Mesenchymal stem cell (in vitro differentiated cells and primary cell): ENCODE measurements at regions not wholly inside any gene's neighbourhood (a gene's known extent, or its start where the extent isn't known, plus 50 kb on each side); places are given as distances from the start of the nearest gene placed in this dataset.
A peak's percentile ranks its signal among the peaks of the same experiment; 100 is the strongest.

ENCODE experiments used
- DNase-seq: peaks from one replicate; pipeline ENCODE4 v3.0.0-alpha.2; 2013
- H2AFZ ChIP-seq: one replicate; pipeline ENCODE4 v1.6.1; 2013; ENCODE audit warnings: low read depth, mild to moderate bottlenecking, control low read depth, inconsistent platforms, low read length, moderate library complexity
- H2AK5ac ChIP-seq: 2 replicates; pipeline ENCODE4 v1.6.1; 2013; ENCODE audit warnings: low read length, moderate library complexity, mild to moderate bottlenecking, inconsistent platforms; ENCODE audit not compliant: severe bottlenecking
- H2BK120ac ChIP-seq: one replicate; pipeline ENCODE4 v1.6.1; 2013; ENCODE audit warnings: low read depth, mild to moderate bottlenecking, inconsistent platforms, low read length, moderate library complexity
- H2BK12ac ChIP-seq, 2 experiments: one replicate each; pipeline ENCODE4 v1.6.1; 2013; ENCODE audit warnings: inconsistent platforms in 2 of 2, low read length in 2 of 2, mild to moderate bottlenecking in 2 of 2, moderate library complexity in 2 of 2, control low read depth in 1 of 2
- H2BK15ac ChIP-seq: one replicate; pipeline ENCODE4 v1.6.1; 2013; ENCODE audit warnings: mild to moderate bottlenecking, low read depth, inconsistent platforms; ENCODE audit not compliant: poor library complexity, severe bottlenecking
- H2BK5ac ChIP-seq: 2 replicates; pipeline ENCODE4 v1.6.1; 2013; ENCODE audit warnings: low read depth, mild to moderate bottlenecking, low read length, control low read depth, inconsistent platforms; ENCODE audit not compliant: poor library complexity, severe bottlenecking
- H3K14ac ChIP-seq, 2 experiments: one replicate each; pipeline ENCODE4 v1.6.1; 2013; ENCODE audit warnings: inconsistent platforms in 2 of 2, low read length in 2 of 2, control low read depth in 1 of 2, mild to moderate bottlenecking in 1 of 2, moderate library complexity in 1 of 2
- H3K18ac ChIP-seq, 2 experiments: one replicate each; pipeline ENCODE4 v1.6.1; 2013; ENCODE audit warnings: inconsistent platforms in 2 of 2, low read length in 2 of 2, control low read depth in 1 of 2, low read depth in 1 of 2, mild to moderate bottlenecking in 1 of 2
- H3K23ac ChIP-seq, 2 experiments: one replicate each; pipeline ENCODE4 v1.6.1; 2013; ENCODE audit warnings: inconsistent platforms in 2 of 2, low read length in 2 of 2, mild to moderate bottlenecking in 2 of 2, moderate library complexity in 2 of 2, control low read depth in 1 of 2
- H3K27ac ChIP-seq: 2 replicates; pipeline ENCODE4 v1.5.1; 2013; ENCODE audit warnings: mild to moderate bottlenecking, moderate library complexity, low read length, control low read depth, inconsistent platforms; ENCODE audit not compliant: poor library complexity, severe bottlenecking
- H3K27me3 ChIP-seq, 2 experiments: 2 replicates each; pipeline versions ENCODE4 v1.6.1 to v1.7.0; 2013; ENCODE audit warnings: low read length in 2 of 2, mild to moderate bottlenecking in 2 of 2, moderate library complexity in 2 of 2, control low read depth in 1 of 2, inconsistent platforms in 1 of 2; ENCODE audit not compliant: control insufficient read depth in 1 of 2, insufficient read depth in 1 of 2
- H3K36me3 ChIP-seq, 2 experiments: 2 replicates each; pipeline versions ENCODE4 v1.6.1 to v1.7.0; 2013; ENCODE audit warnings: low read length in 2 of 2, control low read depth in 1 of 2, inconsistent platforms in 1 of 2, low read depth in 1 of 2, mild to moderate bottlenecking in 1 of 2; ENCODE audit not compliant: insufficient read depth in 2 of 2, control insufficient read depth in 1 of 2
- H3K4ac ChIP-seq, 2 experiments: one replicate each; pipeline ENCODE4 v1.6.1; 2013; ENCODE audit warnings: inconsistent platforms in 2 of 2, low read length in 2 of 2, mild to moderate bottlenecking in 2 of 2, moderate library complexity in 2 of 2, control low read depth in 1 of 2, low read depth in 1 of 2
- H3K4me1 ChIP-seq: 2 replicates; pipeline ENCODE4 v1.6.1; 2013; ENCODE audit warnings: low read depth, low read length, control low read depth; ENCODE audit not compliant: control insufficient read depth, insufficient read depth
- H3K4me2 ChIP-seq: 2 replicates; pipeline ENCODE4 v1.6.1; 2013; ENCODE audit warnings: low read length, mild to moderate bottlenecking, inconsistent platforms; ENCODE audit not compliant: poor library complexity, severe bottlenecking
- H3K4me3 ChIP-seq, 2 experiments: 2 replicates each; pipeline versions ENCODE4 v1.5.1 to v1.7.0; 2013; ENCODE audit warnings: low read length in 2 of 2, mild to moderate bottlenecking in 2 of 2, control low read depth in 1 of 2, low read depth in 1 of 2; ENCODE audit not compliant: insufficient read depth in 1 of 2
- H3K79me1 ChIP-seq: replicated peaks from 2 replicates; pipeline ENCODE4 v1.6.1; 2013; ENCODE audit warnings: mild to moderate bottlenecking, control low read depth, low read length, inconsistent platforms; ENCODE audit not compliant: poor library complexity, severe bottlenecking
- H3K9ac ChIP-seq: 2 replicates; pipeline ENCODE4 v1.7.0; 2013; ENCODE audit warnings: mild to moderate bottlenecking, low read length, moderate library complexity
- H3K9me3 ChIP-seq: 2 replicates; pipeline ENCODE4 v1.7.0; 2013; ENCODE audit warnings: mild to moderate bottlenecking, low read length; ENCODE audit not compliant: control insufficient read depth
- H4K8ac ChIP-seq: one replicate; pipeline ENCODE4 v1.6.1; 2013; ENCODE audit warnings: inconsistent platforms, mild to moderate bottlenecking, low read length, moderate library complexity
- H4K91ac ChIP-seq: one replicate; pipeline ENCODE4 v1.6.1; 2013; ENCODE audit warnings: mild to moderate bottlenecking, low read length, inconsistent platforms
- whole genome bisulfite sequencing: methylation state at CpG from one replicate; pipeline ENCODE4 v1.1.7; 2013; ENCODE audit warnings: mixed read lengths; 5-methylcytosine and 5-hydroxymethylcytosine counted together

DNA sequence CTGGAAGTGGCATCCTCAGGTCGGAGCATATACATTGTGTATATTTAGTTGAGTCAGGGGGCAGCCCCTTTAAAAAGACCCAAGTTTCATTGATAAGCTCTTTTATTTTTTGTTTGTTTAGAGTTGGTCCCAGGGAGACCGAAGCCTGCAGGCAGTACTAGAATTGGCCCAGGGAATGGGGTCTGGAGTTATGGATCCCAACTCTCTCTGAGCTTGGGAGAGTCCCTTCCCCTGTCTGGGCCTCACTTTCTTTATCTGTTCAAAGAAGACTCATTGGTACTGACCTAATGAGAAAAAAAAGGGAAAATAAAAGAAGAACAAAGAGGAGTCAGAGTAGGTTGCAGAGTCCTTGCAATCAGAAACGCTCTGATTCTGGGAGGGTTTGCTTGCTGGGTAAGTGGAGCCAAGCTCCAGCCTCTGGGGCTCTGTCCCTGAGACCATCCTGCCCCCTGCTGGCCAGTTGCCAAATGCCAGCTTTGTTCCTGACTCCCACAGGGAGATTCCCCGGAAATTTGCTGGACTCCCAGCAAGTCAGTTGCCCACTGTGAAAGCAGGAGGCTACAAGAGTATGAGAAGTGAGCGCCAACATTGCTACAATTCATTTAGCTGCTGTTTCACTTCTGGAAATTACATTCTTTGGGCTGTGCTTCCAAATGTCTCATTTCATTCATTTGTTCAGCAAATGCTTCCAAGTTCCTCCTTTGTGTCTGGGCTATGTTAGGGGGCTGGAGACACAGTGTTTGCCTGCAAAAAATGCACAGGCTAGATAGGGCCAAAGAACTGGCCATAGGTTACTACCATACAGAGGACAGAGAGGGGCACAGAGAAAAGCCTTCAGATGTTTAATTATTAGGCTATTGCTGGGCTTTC lies 156.2 kb downstream of the MELK start:
- H3K4me2 ChIP-seq, result no peak overlapping the region
- H4K8ac ChIP-seq, result no peak overlapping the region
- WGBS, result 39% methylated on average over 5 of the region's 5 CpGs
- no peak overlapping the region for H4K91ac ChIP-seq
- H2BK5ac ChIP-seq, result no peak overlapping the region
- no peak overlapping the region for H3K9ac ChIP-seq
- H3K9me3 ChIP-seq, result no peaks in the 10 kb centered on the region
- H3K27ac ChIP-seq, result no peak overlapping the region
- no peak overlapping the region for H2AK5ac ChIP-seq
- no peak overlapping the region for H3K4me3 ChIP-seq
- H2AFZ ChIP-seq, result no peak overlapping the region
- no peak overlapping the region for H3K4ac ChIP-seq
- no peak overlapping the region for H3K23ac ChIP-seq
- H2BK15ac ChIP-seq, result no peak overlapping the region
- H3K27me3 ChIP-seq, result peaks cover 36 to 45% of the 10 kb centered on the region in 2 experiments
- DNase-seq, result peak; percentile 74
- H2BK120ac ChIP-seq, result no peak overlapping the region
- no peaks in the 10 kb centered on the region for H3K36me3 ChIP-seq
- no peaks in the 10 kb centered on the region for H3K79me1 ChIP-seq
- H3K4me1 ChIP-seq, result no peaks in the 10 kb centered on the region
- no peak overlapping the region for H3K18ac ChIP-seq
- H2BK12ac ChIP-seq, result no peak overlapping the region
- no peak overlapping the region for H3K14ac ChIP-seq

DNA sequence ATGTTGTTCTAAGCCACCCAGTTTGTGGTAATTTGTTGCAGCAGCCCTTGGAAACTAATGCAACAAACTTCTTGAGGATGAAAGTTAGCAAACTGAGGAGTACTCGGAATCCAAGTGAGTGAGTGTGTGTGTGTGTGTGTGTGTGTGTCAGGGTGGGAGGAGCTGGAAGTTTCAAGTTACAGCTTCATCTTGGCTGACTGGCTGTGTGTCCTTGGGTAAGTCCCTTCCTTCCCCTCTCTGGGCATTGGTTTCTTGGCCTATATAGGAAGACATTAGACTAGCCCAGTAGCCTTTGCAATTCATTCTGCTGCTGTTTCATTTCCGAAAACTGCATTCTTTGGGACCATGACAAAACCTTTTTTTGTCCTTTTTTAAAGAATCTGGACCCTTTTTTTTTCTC lies 157.2 kb downstream of the MELK start:
- H4K91ac ChIP-seq, result no peak overlapping the region
- H3K18ac ChIP-seq, result no peak overlapping the region
- H3K9ac ChIP-seq, result no peak overlapping the region
- no peak overlapping the region for H2BK5ac ChIP-seq
- no peaks in the 10 kb centered on the region for H3K9me3 ChIP-seq
- H3K14ac ChIP-seq, result no peak overlapping the region
- DNase-seq, result peak; percentile 12
- no peak overlapping the region for H3K4me2 ChIP-seq
- no peak overlapping the region for H2BK120ac ChIP-seq
- no peak overlapping the region for H4K8ac ChIP-seq
- no peaks in the 10 kb centered on the region for H3K4me1 ChIP-seq
- H3K4me3 ChIP-seq, result no peak overlapping the region
- no peak overlapping the region for H2BK15ac ChIP-seq
- no peak overlapping the region for H3K4ac ChIP-seq
- no peaks in the 10 kb centered on the region for H3K79me1 ChIP-seq
- no peak overlapping the region for H3K23ac ChIP-seq
- peaks cover 35 to 40% of the 10 kb centered on the region in 2 experiments for H3K27me3 ChIP-seq
- H3K36me3 ChIP-seq, result no peaks in the 10 kb centered on the region
- H2AK5ac ChIP-seq, result no peak overlapping the region
- no peak overlapping the region for H2AFZ ChIP-seq
- 72% methylated on average over 2 of the region's 2 CpGs for WGBS
- no peak overlapping the region for H2BK12ac ChIP-seq
- H3K27ac ChIP-seq, result no peak overlapping the region

DNA sequence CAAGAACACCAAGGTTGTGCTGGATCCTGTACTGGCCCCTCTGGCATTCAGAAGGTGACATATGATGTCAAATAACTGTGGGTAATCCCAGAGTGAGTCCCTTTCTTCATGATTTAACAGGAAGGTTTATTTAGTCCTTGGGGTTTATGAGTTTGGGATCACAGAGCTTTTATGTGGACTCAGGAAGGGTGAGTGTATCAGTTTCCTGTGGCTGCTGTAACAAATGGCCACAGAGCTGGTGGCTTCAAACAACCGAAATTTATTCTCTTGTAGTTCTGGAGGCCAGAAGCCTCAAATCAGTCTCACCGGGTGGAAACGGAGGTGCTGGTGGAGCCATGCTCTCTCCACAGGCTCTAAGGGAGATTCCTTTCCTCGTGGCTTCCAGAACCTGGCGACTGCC lies 157.7 kb downstream of the MELK start:
- H3K27me3 ChIP-seq, result peaks cover 38 to 42% of the 10 kb centered on the region in 2 experiments
- H3K79me1 ChIP-seq, result no peaks in the 10 kb centered on the region
- no peak overlapping the region for H3K27ac ChIP-seq
- no peak overlapping the region for H3K23ac ChIP-seq
- H3K4me2 ChIP-seq, result no peak overlapping the region
- H3K36me3 ChIP-seq, result no peaks in the 10 kb centered on the region
- no peak overlapping the region for H3K4me3 ChIP-seq
- no peak overlapping the region for H3K9ac ChIP-seq
- H2BK5ac ChIP-seq, result no peak overlapping the region
- no peaks in the 10 kb centered on the region for H3K9me3 ChIP-seq
- no peak overlapping the region for H3K18ac ChIP-seq
- no peak overlapping the region for H2BK15ac ChIP-seq
- no peak overlapping the region for H4K8ac ChIP-seq
- no peak overlapping the region for H2BK120ac ChIP-seq
- H3K4me1 ChIP-seq, result no peaks in the 10 kb centered on the region
- no peak overlapping the region for H2BK12ac ChIP-seq
- 88% methylated on average over 5 of the region's 5 CpGs for WGBS
- no peak overlapping the region for H2AFZ ChIP-seq
- no peak overlapping the region for H3K14ac ChIP-seq
- H4K91ac ChIP-seq, result no peak overlapping the region
- H2AK5ac ChIP-seq, result no peak overlapping the region
- no peak for DNase-seq
- H3K4ac ChIP-seq, result no peak overlapping the region

DNA sequence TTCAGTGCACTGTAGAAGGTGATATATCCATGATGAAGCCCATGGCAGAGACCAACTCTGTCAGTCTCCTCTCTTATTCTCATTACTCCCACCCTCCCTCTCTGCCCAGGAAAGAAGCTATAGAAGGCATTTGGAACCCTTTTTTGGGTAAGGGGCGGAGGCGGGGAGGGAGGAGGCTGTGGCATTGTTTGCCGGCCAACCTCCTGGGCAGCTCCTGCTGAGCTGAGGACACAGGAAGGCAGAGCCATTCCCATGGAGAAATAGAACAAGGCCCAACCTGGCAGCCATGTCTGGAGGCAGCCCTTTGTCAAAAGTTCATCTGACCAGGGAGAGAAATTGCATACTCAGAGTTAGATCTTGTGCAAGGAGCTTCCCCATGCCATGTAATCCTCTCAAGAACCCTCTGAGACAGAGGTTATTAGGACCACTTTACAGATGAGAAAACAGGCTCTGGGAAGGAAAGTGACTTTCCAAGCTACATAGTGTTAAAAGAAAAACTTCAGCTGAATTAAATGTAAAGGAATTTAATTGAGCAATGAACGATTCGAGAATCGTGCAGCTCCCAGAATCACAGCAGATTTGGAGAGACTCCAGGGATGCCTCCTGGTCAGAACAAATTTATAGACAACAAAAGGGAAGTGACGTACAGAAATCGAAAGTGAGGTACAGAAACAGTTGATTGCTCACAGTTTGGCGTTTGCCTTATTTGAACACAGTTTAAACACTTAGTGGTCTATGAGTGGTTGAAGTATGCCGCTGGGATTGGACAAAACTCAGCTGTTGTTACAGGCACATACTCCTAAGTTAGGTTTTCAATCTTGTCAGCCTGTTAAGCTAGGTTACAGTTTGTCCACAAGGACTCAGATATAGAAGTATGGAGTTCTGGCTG lies 158.6 kb downstream of the MELK start:
- Histone ChIP-seq H2AK5ac (no peak overlapping the region), H2BK15ac (no peak overlapping the region), H3K27ac (no peak overlapping the region), H3K14ac (no peak overlapping the region), H2BK120ac (no peak overlapping the region), H3K4me2 (no peak overlapping the region), H3K27me3 (peaks cover 43 to 47% of the 10 kb centered on the region in 2 experiments), H3K4ac (no peak overlapping the region), H2AFZ (no peak overlapping the region), H3K18ac (no peak overlapping the region), H3K9me3 (no peaks in the 10 kb centered on the region), H3K4me1 (no peaks in the 10 kb centered on the region), H3K23ac (no peak overlapping the region), H3K79me1 (no peaks in the 10 kb centered on the region), H3K4me3 (no peak overlapping the region), H2BK12ac (no peak overlapping the region), H3K9ac (no peak overlapping the region), H4K8ac (no peak overlapping the region), H2BK5ac (no peak overlapping the region), H3K36me3 (no peaks in the 10 kb centered on the region), H4K91ac (no peak overlapping the region)
- DNase-seq, result no peak
- WGBS, result 82% methylated on average over 10 of the region's 10 CpGs
